PC-9 (cell line): ENCODE measurements at regions not wholly inside any gene's neighbourhood (a gene's known extent, or its start where the extent isn't known, plus 50 kb on each side); places are given as distances from the start of the nearest gene placed in this dataset.

Experiments
- BruUV-seq: library from RNA; stranded (reverse); fragments of 400-500 nt; replicated peaks from 2 replicates; lab custom pipeline; 2021; lab: Mats Ljungman, UMichigan
- CTCF ChIA-PET: fragments of 300-600 bp; sonication (Branson Sonifier 250); formaldehyde crosslinking; loops from one replicate; lab custom pipeline; 2022; ENCODE audit warnings: antibody characterized with exemption; lab: Charles Lee
- POLR2A ChIA-PET: fragments of 300-600 bp; sonication (Branson Sonifier 250); formaldehyde crosslinking; loops from one replicate; lab custom pipeline; 2022; ENCODE audit warnings: antibody characterized with exemption; ENCODE audit not compliant: unreplicated experiment; lab: Charles Lee
- DNase-seq, 2 experiments: peaks; one replicate each; pipeline versions ENCODE4 v3.0.0 to v3.0.0-alpha.2; 2015 to 2022; ENCODE audit warnings: mixed read lengths in 1 of 2
- H2AFZ ChIP-seq: fragments of 200-600 bp; sonication (generic); 2 replicates; pipeline ENCODE4 v1.8.1; 2017; ENCODE audit warnings: antibody characterized with exemption
- H3F3A ChIP-seq: fragments of 200-600 bp; sonication (generic); 2 replicates; pipeline ENCODE4 v1.8.1; 2017; ENCODE audit warnings: antibody characterized with exemption, mild to moderate bottlenecking, low read depth; ENCODE audit not compliant: insufficient read depth
- H3K27ac ChIP-seq: fragments of 200-600 bp; sonication (generic); 2 replicates; pipeline ENCODE4 v1.6.1; 2016; ENCODE audit warnings: mixed run types
- H3K27me3 ChIP-seq: fragments of 200-600 bp; sonication (generic); 2 replicates; pipeline ENCODE4 v1.6.1; 2016; ENCODE audit warnings: low read depth, mixed run types; ENCODE audit not compliant: insufficient read depth
- H3K36me3 ChIP-seq: fragments of 200-600 bp; sonication (generic); 2 replicates; pipeline ENCODE4 v1.6.1; 2016; ENCODE audit warnings: low read depth, mixed run types
- H3K4me1 ChIP-seq: fragments of 200-600 bp; sonication (generic); replicated peaks from 2 replicates; pipeline ENCODE4 v1.6.1; 2016; ENCODE audit warnings: mixed run types; ENCODE audit not compliant: insufficient read depth
- H3K4me2 ChIP-seq: fragments of 200-600 bp; sonication (generic); 2 replicates; pipeline ENCODE4 v1.6.1; 2017; ENCODE audit warnings: mixed run types
- H3K4me3 ChIP-seq: fragments of 200-600 bp; sonication (generic); 2 replicates; pipeline ENCODE4 v1.6.1; 2016; ENCODE audit warnings: mixed run types
- H3K79me2 ChIP-seq: fragments of 200-600 bp; sonication (generic); 2 replicates; pipeline ENCODE4 v1.6.1; 2017; ENCODE audit warnings: low read depth, mixed run types
- H3K9me2 ChIP-seq: fragments of 200-600 bp; sonication (generic); 2 replicates; pipeline ENCODE4 v1.8.1; 2017; ENCODE audit warnings: mild to moderate bottlenecking; ENCODE audit not compliant: insufficient read depth
- H3K9me3 ChIP-seq: fragments of 200-600 bp; sonication (generic); 2 replicates; pipeline ENCODE4 v1.8.1; 2016; ENCODE audit warnings: low read depth; ENCODE audit not compliant: insufficient read depth
- H4K20me1 ChIP-seq: fragments of 200-600 bp; sonication (generic); 2 replicates; pipeline ENCODE4 v1.8.1; 2017; ENCODE audit not compliant: insufficient read depth
- EZH2 ChIP-seq: fragments of 200-600 bp; sonication (generic); IDR thresholded peaks from 2 replicates; pipeline ENCODE4 v1.8.0; 2017; ENCODE audit warnings: antibody characterized with exemption, low read depth
- intact Hi-C: fragments of 100-400 bp; cut with micrococcal nuclease; formaldehyde crosslinking; loops from one replicate; pipeline ENCODE4 v1.10.0; 2022; ENCODE audit not compliant: unreplicated experiment
- TF ChIP-seq, protein P1 (sequence below): fragments of 200-600 bp; sonication (generic); conservative IDR thresholded peaks from 2 replicates; pipeline ENCODE4 v1.6.1; 2017; ENCODE audit warnings: mixed run types, antibody characterized with exemption, mild to moderate bottlenecking, moderate library complexity

GRCh38 chr6:108751851-108752732 lies 96.1 kb upstream of the ARMC2 start:
- ChIA-PET POLR2A (no interaction called here), CTCF (no interaction called here)
- Histone ChIP-seq H3K9me3 (no peaks in the 10 kb centered on the region), H3K27me3 (no peaks in the 10 kb centered on the region), H3K9me2 (no peaks in the 10 kb centered on the region), H3K79me2 (peaks cover 13% of the 10 kb centered on the region), H3K27ac (no peak overlapping the region), H3K4me2 (no peak overlapping the region), H3F3A (peaks cover 7% of the 10 kb centered on the region), H3K4me1 (peaks cover 53% of the 10 kb centered on the region), H2AFZ (no peak overlapping the region), H3K36me3 (no peaks in the 10 kb centered on the region), H4K20me1 (no peaks in the 10 kb centered on the region), H3K4me3 (no peak overlapping the region)
- no peak for DNase-seq
- intact Hi-C loops: no loop called here
- TF ChIP-seq EZH2: no peak
- TF ChIP-seq, protein P1, sequence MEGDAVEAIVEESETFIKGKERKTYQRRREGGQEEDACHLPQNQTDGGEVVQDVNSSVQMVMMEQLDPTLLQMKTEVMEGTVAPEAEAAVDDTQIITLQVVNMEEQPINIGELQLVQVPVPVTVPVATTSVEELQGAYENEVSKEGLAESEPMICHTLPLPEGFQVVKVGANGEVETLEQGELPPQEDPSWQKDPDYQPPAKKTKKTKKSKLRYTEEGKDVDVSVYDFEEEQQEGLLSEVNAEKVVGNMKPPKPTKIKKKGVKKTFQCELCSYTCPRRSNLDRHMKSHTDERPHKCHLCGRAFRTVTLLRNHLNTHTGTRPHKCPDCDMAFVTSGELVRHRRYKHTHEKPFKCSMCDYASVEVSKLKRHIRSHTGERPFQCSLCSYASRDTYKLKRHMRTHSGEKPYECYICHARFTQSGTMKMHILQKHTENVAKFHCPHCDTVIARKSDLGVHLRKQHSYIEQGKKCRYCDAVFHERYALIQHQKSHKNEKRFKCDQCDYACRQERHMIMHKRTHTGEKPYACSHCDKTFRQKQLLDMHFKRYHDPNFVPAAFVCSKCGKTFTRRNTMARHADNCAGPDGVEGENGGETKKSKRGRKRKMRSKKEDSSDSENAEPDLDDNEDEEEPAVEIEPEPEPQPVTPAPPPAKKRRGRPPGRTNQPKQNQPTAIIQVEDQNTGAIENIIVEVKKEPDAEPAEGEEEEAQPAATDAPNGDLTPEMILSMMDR: no peak
- BruUV-seq: no TSS peak

DNA sequence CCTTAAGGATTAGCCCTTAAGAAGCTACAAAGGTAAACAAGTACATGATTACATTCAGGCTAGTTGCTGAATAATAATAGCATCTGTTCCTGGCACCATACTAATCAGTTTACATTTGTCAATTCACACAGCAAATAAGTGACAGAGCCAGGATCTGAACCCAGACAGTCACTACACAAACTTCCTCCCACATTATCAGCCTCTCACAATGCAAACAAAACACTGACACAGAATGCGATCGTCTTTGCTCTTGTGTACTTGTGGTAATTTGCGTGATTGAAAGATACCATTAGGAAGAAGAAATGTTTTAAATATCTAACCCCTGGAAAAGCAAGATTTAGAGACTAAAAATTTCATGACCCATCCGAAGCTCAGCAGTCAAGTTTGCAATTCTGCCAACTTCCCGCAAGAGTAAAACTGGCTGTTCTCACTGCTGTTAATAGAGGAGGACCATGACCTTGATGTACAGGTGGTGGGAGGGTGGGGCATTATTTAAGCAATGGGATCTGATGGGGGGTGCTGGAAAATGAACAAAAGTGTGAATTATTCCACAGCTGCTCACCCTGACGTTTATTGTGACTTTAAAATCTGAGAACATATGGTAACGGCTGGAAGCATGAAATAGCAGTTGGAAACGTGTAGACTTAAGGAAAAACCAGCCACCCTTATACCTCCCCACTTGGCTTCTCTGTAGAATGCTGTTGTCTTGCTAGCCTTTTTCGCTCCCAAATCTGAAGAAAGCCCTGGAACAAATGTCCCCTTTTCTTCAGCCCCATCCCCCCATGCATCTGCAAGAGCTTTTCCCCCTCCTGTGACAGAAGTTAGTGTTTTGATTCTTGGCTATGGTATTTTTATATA lies 95.3 kb upstream of the ARMC2 start:
- no peaks in the 10 kb centered on the region; the same call in 1 of the 2 replicates for H3F3A ChIP-seq
- H3K27ac ChIP-seq: no peak overlapping the region
- no peak overlapping the region for H3K4me3 ChIP-seq
- H3K9me2 ChIP-seq: no peaks in the 10 kb centered on the region
- peaks cover 4% of the 10 kb centered on the region; the same call in 1 of the 2 replicates for H3K79me2 ChIP-seq
- peaks cover 44% of the 10 kb centered on the region for H3K4me1 ChIP-seq
- H3K4me2 ChIP-seq: no peak overlapping the region
- POLR2A ChIA-PET: no interaction called here
- DNase-seq: no peak
- no peaks in the 10 kb centered on the region for H3K27me3 ChIP-seq
- BruUV-seq: no TSS peak
- no peaks in the 10 kb centered on the region for H3K9me3 ChIP-seq
- CTCF ChIA-PET: no interaction called here
- H2AFZ ChIP-seq: no peak overlapping the region
- intact Hi-C loops: no loop called here
- H3K36me3 ChIP-seq: no peaks in the 10 kb centered on the region
- TF ChIP-seq, protein P1: no peak
- TF ChIP-seq EZH2: no peak
- H4K20me1 ChIP-seq: no peaks in the 10 kb centered on the region
